ENCODE measurements at regions not wholly inside any gene's neighbourhood (a gene's known extent, or its start where the extent isn't known, plus 50 kb on each side); places are given as distances from the start of the nearest gene placed in this dataset.

- peaks cover 10% of the 10 kb centered on the region for H3K4me1 Mint-ChIP-seq
- H3K27ac Mint-ChIP-seq = no peak overlapping the region
- DNase-seq = no peak
- H3K27me3 Mint-ChIP-seq = no peaks in the 10 kb centered on the region
- peaks cover 12% of the 10 kb centered on the region for H3K9me3 Mint-ChIP-seq
- H3K36me3 Mint-ChIP-seq (ENCODE audit: low read depth) = peaks cover 4% of the 10 kb centered on the region
- H3K4me3 Mint-ChIP-seq = no peak overlapping the region
- intact Hi-C loops (cut with micrococcal nuclease) = no loop called here
Measured at GRCh38 chr13:40452038-40452666, 214.3 kb downstream of the FOXO1 start.

GRCh38 chr13:40452741-40453334 is 213.6 kb downstream of the FOXO1 start:
- Mint-ChIP-seq H3K36me3 (ENCODE audit: low read depth) (peaks cover 4% of the 10 kb centered on the region), H3K9me3 (peaks cover 12% of the 10 kb centered on the region), H3K27me3 (no peaks in the 10 kb centered on the region), H3K4me1 (peaks cover 10% of the 10 kb centered on the region), H3K4me3 (no peak overlapping the region), H3K27ac (no peak overlapping the region)
- no peak for DNase-seq
- intact Hi-C loops (cut with micrococcal nuclease) = no loop called here

GRCh38 chr13:40453351-40454021 is 213.0 kb downstream of the FOXO1 start:
- H3K27ac Mint-ChIP-seq = no peak overlapping the region
- H3K4me3 Mint-ChIP-seq = no peak overlapping the region
- H3K27me3 Mint-ChIP-seq = no peaks in the 10 kb centered on the region
- H3K4me1 Mint-ChIP-seq = peaks cover 7% of the 10 kb centered on the region
- peaks cover 4% of the 10 kb centered on the region for H3K36me3 Mint-ChIP-seq (ENCODE audit: low read depth)
- DNase-seq = no peak
- H3K9me3 Mint-ChIP-seq = peaks cover 12% of the 10 kb centered on the region
- intact Hi-C loops (cut with micrococcal nuclease) = no loop called here

- Mint-ChIP-seq H3K27ac (no peak overlapping the region), H3K36me3 (ENCODE audit: low read depth) (no peaks in the 10 kb centered on the region), H3K9me3 (peaks cover 3% of the 10 kb centered on the region), H3K27me3 (no peaks in the 10 kb centered on the region), H3K4me3 (no peak overlapping the region), H3K4me1 (no peaks in the 10 kb centered on the region)
- no peak for DNase-seq
- intact Hi-C loops (cut with micrococcal nuclease) = no loop called here
Measured at GRCh38 chr13:40456397-40456953, 210.0 kb downstream of the FOXO1 start.

- Mint-ChIP-seq H3K36me3 (ENCODE audit: low read depth) (no peaks in the 10 kb centered on the region), H3K4me1 (no peaks in the 10 kb centered on the region), H3K27me3 (no peaks in the 10 kb centered on the region), H3K4me3 (no peak overlapping the region), H3K27ac (no peak overlapping the region), H3K9me3 (peaks cover 3% of the 10 kb centered on the region)
- intact Hi-C loops (cut with micrococcal nuclease) = no loop called here
- no peak for DNase-seq
Measured at GRCh38 chr13:40456979-40457553, 209.4 kb downstream of the FOXO1 start.

GRCh38 chr13:40457929-40458719 is 208.3 kb downstream of the FOXO1 start:
- Mint-ChIP-seq H3K27ac (no peak overlapping the region), H3K4me3 (no peak overlapping the region), H3K27me3 (no peaks in the 10 kb centered on the region), H3K36me3 (ENCODE audit: low read depth) (no peaks in the 10 kb centered on the region), H3K4me1 (no peaks in the 10 kb centered on the region), H3K9me3 (peaks cover under 1% of the 10 kb centered on the region)
- intact Hi-C loops (cut with micrococcal nuclease) = no loop called here
- DNase-seq = no peak

GRCh38 chr13:40458720-40458990 is 207.8 kb downstream of the FOXO1 start:
- H3K27me3 Mint-ChIP-seq = no peaks in the 10 kb centered on the region
- no peak overlapping the region for H3K4me3 Mint-ChIP-seq
- no peaks in the 10 kb centered on the region for H3K9me3 Mint-ChIP-seq
- intact Hi-C loops (cut with micrococcal nuclease) = no loop called here
- DNase-seq = no peak
- no peaks in the 10 kb centered on the region for H3K4me1 Mint-ChIP-seq
- no peak overlapping the region for H3K27ac Mint-ChIP-seq
- H3K36me3 Mint-ChIP-seq (ENCODE audit: low read depth) = no peaks in the 10 kb centered on the region

- no peak overlapping the region for H3K4me3 Mint-ChIP-seq
- H3K9me3 Mint-ChIP-seq = no peaks in the 10 kb centered on the region
- H3K36me3 Mint-ChIP-seq (ENCODE audit: low read depth) = no peaks in the 10 kb centered on the region
- no peak overlapping the region for H3K27ac Mint-ChIP-seq
- no peaks in the 10 kb centered on the region for H3K27me3 Mint-ChIP-seq
- no peaks in the 10 kb centered on the region for H3K4me1 Mint-ChIP-seq
- DNase-seq = no peak
- intact Hi-C loops (cut with micrococcal nuclease) = no loop called here
Measured at GRCh38 chr13:40460116-40460515, 206.3 kb downstream of the FOXO1 start.

GRCh38 chr13:40464337-40465014 is 202.0 kb downstream of the FOXO1 start:
- Mint-ChIP-seq H3K36me3 (ENCODE audit: low read depth) (no peaks in the 10 kb centered on the region), H3K27me3 (no peaks in the 10 kb centered on the region), H3K4me3 (no peak overlapping the region), H3K27ac (no peak overlapping the region), H3K4me1 (no peaks in the 10 kb centered on the region), H3K9me3 (peaks cover 8% of the 10 kb centered on the region)
- DNase-seq = no peak
- intact Hi-C loops (cut with micrococcal nuclease) = no loop called here

- H3K4me3 Mint-ChIP-seq = no peak overlapping the region
- H3K4me1 Mint-ChIP-seq = no peaks in the 10 kb centered on the region
- H3K27me3 Mint-ChIP-seq = no peaks in the 10 kb centered on the region
- H3K9me3 Mint-ChIP-seq = peaks cover 8% of the 10 kb centered on the region
- no peak for DNase-seq
- intact Hi-C loops (cut with micrococcal nuclease) = no loop called here
- H3K36me3 Mint-ChIP-seq (ENCODE audit: low read depth) = no peaks in the 10 kb centered on the region
- no peak overlapping the region for H3K27ac Mint-ChIP-seq
Measured at GRCh38 chr13:40465015-40465390, 201.4 kb downstream of the FOXO1 start.

- intact Hi-C loops (cut with micrococcal nuclease) = no loop called here
- H3K27me3 Mint-ChIP-seq = no peaks in the 10 kb centered on the region
- no peaks in the 10 kb centered on the region for H3K4me1 Mint-ChIP-seq
- H3K4me3 Mint-ChIP-seq = no peak overlapping the region
- DNase-seq = no peak
- no peaks in the 10 kb centered on the region for H3K36me3 Mint-ChIP-seq (ENCODE audit: low read depth)
- H3K9me3 Mint-ChIP-seq = peaks cover 11% of the 10 kb centered on the region
- no peak overlapping the region for H3K27ac Mint-ChIP-seq
Measured at GRCh38 chr13:40466272-40466671, 200.2 kb downstream of the FOXO1 start.

- Mint-ChIP-seq H3K27me3 (no peaks in the 10 kb centered on the region), H3K4me1 (no peaks in the 10 kb centered on the region), H3K36me3 (ENCODE audit: low read depth) (no peaks in the 10 kb centered on the region), H3K4me3 (no peak overlapping the region), H3K27ac (no peak overlapping the region), H3K9me3 (peaks cover 14% of the 10 kb centered on the region)
- intact Hi-C loops (cut with micrococcal nuclease) = no loop called here
- DNase-seq = no peak
Measured at GRCh38 chr13:40468227-40468838, 198.1 kb downstream of the FOXO1 start.

Measured in activated CD4-positive, alpha-beta T cell treated with anti-CD3 and anti-CD28 coated beads, Interleukin-2, amount 10 ng/mL, durations not matched to agents 24 days and 14 days (primary cell).